Fibroblast of lung (primary cell): ENCODE measurements at regions not wholly inside any gene's neighbourhood (a gene's known extent, or its start where the extent isn't known, plus 50 kb on each side); places are given as distances from the start of the nearest gene placed in this dataset.

Source experiments
- DNase-seq, 2 donors: peaks; one replicate each; pipeline versions ENCODE4 v3.0.0 to v3.0.0-alpha.2; 2010; ENCODE audit warnings: low read depth in 2 of 2
- H2AFZ ChIP-seq: 2 replicates; pipeline ENCODE4 v1.5.1; 2012; ENCODE audit warnings: low read length, control low read depth, inconsistent platforms
- H3K27ac ChIP-seq: 2 replicates; pipeline ENCODE4 v1.5.1; 2011; ENCODE audit warnings: low read length, control low read depth; ENCODE audit not compliant: insufficient read depth
- H3K27me3 ChIP-seq: 2 replicates; pipeline ENCODE4 v1.5.1; 2011; ENCODE audit warnings: mild to moderate bottlenecking, low read length; ENCODE audit not compliant: control insufficient read depth, insufficient read depth
- H3K36me3 ChIP-seq: 2 replicates; pipeline ENCODE4 v1.5.1; 2011; ENCODE audit warnings: low read length; ENCODE audit not compliant: control insufficient read depth, insufficient read depth
- H3K4me1 ChIP-seq: 2 replicates; pipeline ENCODE4 v1.5.1; 2011; ENCODE audit warnings: low read length; ENCODE audit not compliant: control insufficient read depth, insufficient read depth; ENCODE audit errors: extremely low read depth
- H3K4me2 ChIP-seq: 2 replicates; pipeline ENCODE4 v1.5.1; 2011; ENCODE audit warnings: low read length, control low read depth; ENCODE audit not compliant: insufficient read depth; ENCODE audit errors: extremely low read depth
- H3K4me3 ChIP-seq, 4 experiments: fragments of 200-600 bp in 1 of 4; sonication (generic) in 1 of 4; replicated peaks in 1 of 4; 2 replicates each; pipeline ENCODE4 v1.5.1; 2011 to 2016; ENCODE audit warnings: low read length in 4 of 4, low read depth in 3 of 4, mild to moderate bottlenecking in 3 of 4, control low read depth in 2 of 4, inconsistent platforms in 1 of 4, mixed read lengths in 1 of 4; ENCODE audit not compliant: insufficient read depth in 1 of 4; ENCODE audit errors: control extremely low read depth in 1 of 4
- H3K79me2 ChIP-seq: 2 replicates; pipeline ENCODE4 v1.5.1; 2012; ENCODE audit warnings: mild to moderate bottlenecking, low read length, inconsistent platforms; ENCODE audit not compliant: control insufficient read depth, insufficient read depth
- H3K9ac ChIP-seq: 2 replicates; pipeline ENCODE4 v1.5.1; 2011; ENCODE audit warnings: mild to moderate bottlenecking, low read length, control low read depth; ENCODE audit not compliant: insufficient read depth
- H3K9me3 ChIP-seq: 2 replicates; pipeline ENCODE4 v1.5.1; 2012; ENCODE audit warnings: low read depth, low read length; ENCODE audit not compliant: control insufficient read depth, insufficient read depth
- H4K20me1 ChIP-seq: 2 replicates; pipeline ENCODE4 v1.5.1; 2011; ENCODE audit warnings: low read length; ENCODE audit not compliant: control insufficient read depth, insufficient read depth; ENCODE audit errors: extremely low read depth
- EZH2 ChIP-seq: IDR thresholded peaks from 2 replicates; pipeline ENCODE4 v1.5.1; 2012; ENCODE audit warnings: low read length, control low read depth, mild to moderate bottlenecking; ENCODE audit errors: missing control alignments
- TF ChIP-seq, protein P1 (sequence below), 2 donors: IDR thresholded peaks in 1 of 2; conservative IDR thresholded peaks in 1 of 2; 1 replicate in 1 of 2; 2 replicates in 1 of 2; pipeline ENCODE4 v1.5.1; 2011 to 2012; ENCODE audit warnings: low read length in 2 of 2, control low read depth in 1 of 2, inconsistent platforms in 1 of 2, low read depth in 1 of 2, mild to moderate bottlenecking in 1 of 2

DNA sequence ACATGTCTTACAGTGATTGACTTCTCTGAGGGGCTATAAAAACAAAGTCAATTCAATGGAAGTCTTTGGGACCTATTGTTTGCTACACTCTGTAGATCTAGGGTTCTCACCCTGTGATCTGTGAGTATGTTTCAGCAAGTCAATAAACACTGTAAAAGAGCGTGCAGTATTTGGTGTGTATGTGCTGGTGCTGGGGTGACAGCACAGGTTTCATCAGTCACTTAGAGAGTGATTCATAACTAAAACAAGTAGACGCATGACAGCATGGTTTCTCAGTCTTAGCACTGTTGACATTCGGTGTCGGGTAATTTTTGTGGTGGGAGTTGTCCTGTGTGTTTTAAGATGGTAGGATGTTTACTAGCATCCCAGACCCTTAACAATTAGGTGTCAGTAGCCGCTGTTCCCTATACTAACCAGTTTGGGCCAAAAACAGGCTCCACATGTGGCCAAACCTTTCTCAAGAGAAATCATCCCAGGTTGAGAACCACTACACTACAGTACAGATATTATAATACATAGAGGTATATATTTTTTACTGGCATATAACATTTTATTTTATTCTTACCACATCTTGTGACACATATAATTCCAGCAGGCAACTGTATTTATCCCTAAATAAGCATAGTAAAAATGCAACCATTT, 411.8 kb downstream of the ARL4A start:
- H3K9me3 ChIP-seq = no peaks in the 10 kb centered on the region
- no peaks in the 10 kb centered on the region for H3K36me3 ChIP-seq
- H3K79me2 ChIP-seq = no peaks in the 10 kb centered on the region
- no peak overlapping the region for H3K27ac ChIP-seq
- no peak overlapping the region for H3K9ac ChIP-seq
- no peak overlapping the region for H3K4me3 ChIP-seq
- peak in 1 of 2 donors; percentile 33 for DNase-seq
- TF ChIP-seq, protein P1, sequence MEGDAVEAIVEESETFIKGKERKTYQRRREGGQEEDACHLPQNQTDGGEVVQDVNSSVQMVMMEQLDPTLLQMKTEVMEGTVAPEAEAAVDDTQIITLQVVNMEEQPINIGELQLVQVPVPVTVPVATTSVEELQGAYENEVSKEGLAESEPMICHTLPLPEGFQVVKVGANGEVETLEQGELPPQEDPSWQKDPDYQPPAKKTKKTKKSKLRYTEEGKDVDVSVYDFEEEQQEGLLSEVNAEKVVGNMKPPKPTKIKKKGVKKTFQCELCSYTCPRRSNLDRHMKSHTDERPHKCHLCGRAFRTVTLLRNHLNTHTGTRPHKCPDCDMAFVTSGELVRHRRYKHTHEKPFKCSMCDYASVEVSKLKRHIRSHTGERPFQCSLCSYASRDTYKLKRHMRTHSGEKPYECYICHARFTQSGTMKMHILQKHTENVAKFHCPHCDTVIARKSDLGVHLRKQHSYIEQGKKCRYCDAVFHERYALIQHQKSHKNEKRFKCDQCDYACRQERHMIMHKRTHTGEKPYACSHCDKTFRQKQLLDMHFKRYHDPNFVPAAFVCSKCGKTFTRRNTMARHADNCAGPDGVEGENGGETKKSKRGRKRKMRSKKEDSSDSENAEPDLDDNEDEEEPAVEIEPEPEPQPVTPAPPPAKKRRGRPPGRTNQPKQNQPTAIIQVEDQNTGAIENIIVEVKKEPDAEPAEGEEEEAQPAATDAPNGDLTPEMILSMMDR (conservative IDR thresholded peaks at IDR 0.05 in 1 of 2, IDR thresholded peaks at IDR 0.05 in 1 of 2; ENCODE audit: low read depth in 1 of 2, low read length in 2 of 2) = no peak
- no peak for TF ChIP-seq EZH2
- no peak overlapping the region for H2AFZ ChIP-seq
- H3K27me3 ChIP-seq = no peaks in the 10 kb centered on the region
- no peaks in the 10 kb centered on the region for H4K20me1 ChIP-seq
- no peak overlapping the region for H3K4me2 ChIP-seq
- H3K4me1 ChIP-seq = no peaks in the 10 kb centered on the region

DNA sequence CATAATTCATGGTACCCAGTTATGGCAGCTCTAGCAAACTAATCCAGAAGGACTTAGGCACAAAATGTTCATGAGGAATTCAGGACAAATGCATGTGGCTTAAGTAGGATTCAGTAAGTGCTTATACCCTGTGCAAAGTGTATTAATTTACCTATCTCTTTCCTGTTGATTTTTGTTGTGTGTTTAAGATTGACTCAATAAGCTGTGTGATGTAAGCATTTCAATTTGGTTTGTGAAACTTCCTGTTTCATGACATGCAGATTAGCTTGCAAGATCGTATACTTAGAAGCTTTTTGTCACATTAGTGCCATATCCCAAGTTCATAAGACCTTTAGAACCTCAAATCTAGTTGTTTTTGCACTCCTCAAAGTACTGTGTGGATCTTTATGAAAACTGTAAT, 416.7 kb downstream of the ARL4A start:
- Histone ChIP-seq H3K79me2 (no peaks in the 10 kb centered on the region), H3K27me3 (no peaks in the 10 kb centered on the region), H3K4me1 (no peaks in the 10 kb centered on the region), H3K36me3 (no peaks in the 10 kb centered on the region), H3K27ac (no peak overlapping the region), H4K20me1 (no peaks in the 10 kb centered on the region), H3K9me3 (no peaks in the 10 kb centered on the region), H2AFZ (no peak overlapping the region), H3K9ac (no peak overlapping the region), H3K4me3 (no peak overlapping the region), H3K4me2 (no peak overlapping the region)
- TF ChIP-seq, protein P1 (conservative IDR thresholded peaks at IDR 0.05 in 1 of 2, IDR thresholded peaks at IDR 0.05 in 1 of 2; ENCODE audit: low read depth in 1 of 2, low read length in 2 of 2) = no peak
- no peak for TF ChIP-seq EZH2
- DNase-seq = no peak

DNA sequence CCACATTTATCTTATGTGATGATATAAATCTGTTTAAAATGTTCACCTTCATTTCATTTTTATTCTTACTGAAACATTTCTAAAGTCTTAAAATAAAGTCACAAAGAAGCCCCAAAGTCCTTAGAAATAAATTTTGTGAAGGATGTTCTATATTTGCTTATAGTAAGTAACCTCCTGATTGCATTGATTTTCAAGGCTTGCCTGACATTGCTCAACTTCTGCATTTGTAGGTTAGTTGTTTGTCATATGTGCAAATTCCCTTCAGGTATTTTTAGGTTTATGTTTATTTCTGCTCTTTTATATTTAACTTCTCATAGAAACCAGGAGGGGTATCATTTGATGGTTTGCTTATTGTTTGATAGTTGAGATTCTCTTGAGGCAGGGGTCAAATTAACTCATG, 417.8 kb downstream of the ARL4A start:
- Histone ChIP-seq H3K4me1 (no peaks in the 10 kb centered on the region), H3K9ac (no peak overlapping the region), H3K36me3 (no peaks in the 10 kb centered on the region), H3K79me2 (no peaks in the 10 kb centered on the region), H3K9me3 (no peaks in the 10 kb centered on the region), H3K27me3 (no peaks in the 10 kb centered on the region), H3K4me3 (no peak overlapping the region), H3K27ac (no peak overlapping the region), H3K4me2 (no peak overlapping the region), H4K20me1 (no peaks in the 10 kb centered on the region), H2AFZ (no peak overlapping the region)
- no peak for TF ChIP-seq EZH2
- TF ChIP-seq, protein P1 (conservative IDR thresholded peaks at IDR 0.05 in 1 of 2, IDR thresholded peaks at IDR 0.05 in 1 of 2; ENCODE audit: low read depth in 1 of 2, low read length in 2 of 2) = no peak
- DNase-seq = no peak
